ENCODE measurements at regions not wholly inside any gene's neighbourhood (a gene's known extent, or its start where the extent isn't known, plus 50 kb on each side); places are given as distances from the start of the nearest gene placed in this dataset.

DNA sequence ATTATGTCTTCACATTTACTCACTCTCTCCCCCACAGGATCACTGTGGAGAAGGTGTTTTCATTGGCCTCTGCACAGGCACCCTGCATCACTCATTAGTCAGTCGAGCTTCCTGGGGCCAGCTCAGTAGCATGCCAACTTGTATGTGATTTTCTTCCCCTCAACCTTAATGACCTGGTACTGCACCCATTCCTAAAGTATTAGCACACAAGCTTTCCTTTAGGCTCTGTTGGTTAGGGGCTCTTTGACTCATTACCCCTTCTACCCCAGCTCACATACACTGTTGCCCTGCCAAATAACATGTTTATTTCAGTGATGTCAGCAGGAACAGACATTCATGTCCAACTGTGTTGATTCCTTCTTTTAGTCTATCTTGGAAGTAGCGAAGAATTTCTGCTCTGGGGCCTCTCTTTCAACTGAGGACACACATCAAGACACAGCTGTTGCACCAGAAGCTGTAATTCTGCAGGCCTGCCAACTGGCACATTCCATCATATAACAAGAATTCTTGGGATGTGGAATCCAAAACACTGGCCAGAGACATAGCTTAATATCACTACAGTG is 603.5 kb upstream of the ADAMTS5 start:
- intact Hi-C loops (cut with micrococcal nuclease), result no loop called here
- Mint-ChIP-seq H3K4me1 (no peaks in the 10 kb centered on the region), H3K27ac (no peak overlapping the region), H3K4me3 (no peak overlapping the region), H3K27me3 (no peaks in the 10 kb centered on the region), H3K9me3 (peaks cover 8% of the 10 kb centered on the region), H3K36me3 (ENCODE audit: low read depth) (no peaks in the 10 kb centered on the region)
- ChIA-PET CTCF (no interaction called here), POLR2A (no interaction called here)
- no peak for TF ChIP-seq CTCF (IDR thresholded peaks at IDR 0.05)
- DNase-seq (no peak), ATAC-seq (ENCODE audit: low read depth) (no peak)

DNA sequence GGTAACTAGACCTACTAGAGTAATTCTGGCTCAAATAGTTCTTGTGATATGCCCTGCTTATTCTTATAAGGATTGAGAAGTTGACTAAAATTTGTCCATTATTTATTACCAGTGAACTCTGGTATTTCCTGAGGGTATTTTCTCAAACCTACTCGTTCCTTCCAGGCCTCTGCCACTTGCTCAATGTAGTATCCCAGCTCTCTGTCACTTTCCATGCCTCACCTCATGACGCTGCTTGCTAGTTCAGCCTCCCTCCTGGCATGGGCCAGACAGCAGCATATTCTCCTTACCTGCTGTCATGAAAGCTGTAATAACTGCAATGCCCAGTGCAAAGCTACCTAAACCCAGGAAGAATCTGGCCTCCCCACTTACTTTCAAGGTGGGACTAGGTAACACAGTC is 602.9 kb upstream of the ADAMTS5 start:
- ChIA-PET CTCF (no interaction called here), POLR2A (no interaction called here)
- intact Hi-C loops (cut with micrococcal nuclease), result no loop called here
- H3K36me3 Mint-ChIP-seq (ENCODE audit: low read depth), result no peaks in the 10 kb centered on the region
- ATAC-seq (ENCODE audit: low read depth), result no peak
- H3K4me3 Mint-ChIP-seq, result no peak overlapping the region
- H3K4me1 Mint-ChIP-seq, result no peaks in the 10 kb centered on the region
- H3K27ac Mint-ChIP-seq, result no peak overlapping the region
- no peak for DNase-seq
- H3K9me3 Mint-ChIP-seq, result peaks cover 8% of the 10 kb centered on the region
- TF ChIP-seq CTCF (IDR thresholded peaks at IDR 0.05), result no peak
- no peaks in the 10 kb centered on the region for H3K27me3 Mint-ChIP-seq

DNA sequence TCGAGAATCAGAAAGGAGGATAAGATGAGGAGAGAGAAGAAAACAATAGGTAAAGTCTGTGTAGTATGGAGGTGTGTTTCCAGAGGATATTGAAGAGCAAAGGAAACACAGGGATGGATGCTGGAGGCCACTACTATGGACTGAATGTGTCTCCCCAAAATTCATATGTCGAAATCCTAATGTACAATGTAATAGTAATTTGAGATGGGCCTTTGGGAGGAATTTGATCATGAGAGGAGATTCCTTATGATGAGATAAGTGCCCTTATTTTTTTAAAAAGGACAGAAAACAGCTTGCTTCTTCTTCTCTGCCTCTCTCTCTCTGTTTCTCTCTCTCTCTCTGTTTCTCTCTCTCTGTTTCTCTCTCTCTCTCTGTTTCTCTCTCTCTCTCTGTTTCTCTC is 602.2 kb upstream of the ADAMTS5 start:
- CTCF ChIA-PET, result no interaction called here
- Mint-ChIP-seq H3K4me3 (no peak overlapping the region), H3K27me3 (no peaks in the 10 kb centered on the region), H3K4me1 (no peaks in the 10 kb centered on the region), H3K36me3 (ENCODE audit: low read depth) (no peaks in the 10 kb centered on the region), H3K27ac (no peak overlapping the region), H3K9me3 (peaks cover 6% of the 10 kb centered on the region)
- intact Hi-C loops (cut with micrococcal nuclease), result no loop called here
- TF ChIP-seq CTCF (IDR thresholded peaks at IDR 0.05), result no peak
- DNase-seq (no peak), ATAC-seq (ENCODE audit: low read depth) (no peak)
- POLR2A ChIA-PET, result no interaction called here

GRCh38 chr21:27567381-27567780 is 600.5 kb upstream of the ADAMTS5 start:
- Mint-ChIP-seq H3K27ac (no peak overlapping the region), H3K4me3 (no peak overlapping the region), H3K27me3 (no peaks in the 10 kb centered on the region), H3K36me3 (ENCODE audit: low read depth) (no peaks in the 10 kb centered on the region), H3K4me1 (no peaks in the 10 kb centered on the region), H3K9me3 (peaks cover 2% of the 10 kb centered on the region)
- ATAC-seq (ENCODE audit: low read depth) (no peak), DNase-seq (no peak)
- CTCF ChIA-PET, result no interaction called here
- no peak for TF ChIP-seq CTCF (IDR thresholded peaks at IDR 0.05)
- intact Hi-C loops (cut with micrococcal nuclease), result no loop called here
- POLR2A ChIA-PET, result no interaction called here

DNA sequence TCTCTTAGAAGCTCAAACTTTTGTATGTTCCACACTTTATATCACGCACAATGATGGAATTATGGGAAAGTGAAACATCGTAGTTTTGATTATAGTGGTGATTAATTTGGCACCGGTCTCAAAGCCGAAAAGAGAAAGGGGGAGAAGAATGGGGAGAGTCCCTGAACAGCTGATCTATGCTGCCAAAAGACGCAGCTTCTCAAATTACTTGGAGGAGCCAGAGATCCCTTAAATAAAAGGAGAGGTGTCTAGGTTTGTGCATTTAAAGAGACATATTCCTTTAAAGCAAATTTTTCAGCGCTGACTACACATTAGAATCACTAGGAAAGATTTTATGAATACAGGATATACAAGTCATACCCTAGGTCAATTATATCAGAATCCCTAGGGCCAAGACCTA is 599.6 kb upstream of the ADAMTS5 start:
- Mint-ChIP-seq H3K27ac (no peak overlapping the region), H3K27me3 (no peaks in the 10 kb centered on the region), H3K4me1 (no peaks in the 10 kb centered on the region), H3K9me3 (peaks cover 2% of the 10 kb centered on the region), H3K36me3 (ENCODE audit: low read depth) (no peaks in the 10 kb centered on the region), H3K4me3 (no peak overlapping the region)
- ChIA-PET CTCF (no interaction called here), POLR2A (no interaction called here)
- DNase-seq (no peak), ATAC-seq (ENCODE audit: low read depth) (no peak)
- no peak for TF ChIP-seq CTCF (IDR thresholded peaks at IDR 0.05)
- intact Hi-C loops (cut with micrococcal nuclease), result no loop called here

Data from activated B cell treated with CpG ODN at 0.5 μM for 24 hours (primary cell).